HEK293T (cell line): ENCODE measurements at regions not wholly inside any gene's neighbourhood (a gene's known extent, or its start where the extent isn't known, plus 50 kb on each side); places are given as distances from the start of the nearest gene placed in this dataset.

ENCODE experiments used
- CTCF ChIA-PET: fragments of 350-600 bp; formaldehyde crosslinking; extraction: SDS; loops from one replicate; lab custom pipeline; 2021; ENCODE audit warnings: antibody characterized with exemption, inconsistent platforms; lab: Yijun Ruan, JAX
- POLR2A ChIA-PET: fragments of 350-600 bp; formaldehyde crosslinking; extraction: SDS; loops from one replicate; lab custom pipeline; 2020; ENCODE audit warnings: antibody characterized with exemption, inconsistent platforms; lab: Yijun Ruan, JAX
- DNase-seq: peaks from one replicate; pipeline ENCODE4 v3.0.0; 2012; ENCODE audit warnings: mixed read lengths; ENCODE audit errors: extremely low spot score
- ARNT ChIP-seq: fragments of 450-650 bp; IDR thresholded peaks from 2 replicates; pipeline ENCODE4 v1.6.1; 2017; ENCODE audit warnings: mild to moderate bottlenecking
- BHLHE40 ChIP-seq: fragments of 450-650 bp; IDR thresholded peaks from 2 replicates; pipeline ENCODE4 v1.6.1; 2016; ENCODE audit warnings: mild to moderate bottlenecking, moderate library complexity, borderline replicate concordance
- CTBP1 ChIP-seq: fragments of 450-650 bp; IDR thresholded peaks from 2 replicates; pipeline ENCODE4 v1.6.1; 2016; ENCODE audit warnings: borderline replicate concordance
- ELF4 ChIP-seq: fragments of 450-650 bp; IDR thresholded peaks from 2 replicates; pipeline ENCODE4 v1.6.1; 2017; ENCODE audit warnings: antibody characterized with exemption
- FOXA1 ChIP-seq: fragments of 450-650 bp; IDR thresholded peaks from 2 replicates; pipeline ENCODE4 v1.6.1; 2016; ENCODE audit warnings: mild to moderate bottlenecking
- FOXK2 ChIP-seq: fragments of 450-650 bp; IDR thresholded peaks from 2 replicates; pipeline ENCODE4 v1.6.1; 2016; ENCODE audit warnings: mild to moderate bottlenecking
- FOXM1 ChIP-seq: fragments of 450-650 bp; IDR thresholded peaks from 2 replicates; pipeline ENCODE4 v1.6.1; 2017; ENCODE audit warnings: mild to moderate bottlenecking, borderline replicate concordance
- HDGF ChIP-seq: fragments of 450-650 bp; IDR thresholded peaks from 2 replicates; pipeline ENCODE4 v1.6.1; 2017; ENCODE audit warnings: antibody characterized with exemption, borderline replicate concordance
- L3MBTL2 ChIP-seq: fragments of 450-650 bp; conservative IDR thresholded peaks from 2 replicates; pipeline ENCODE4 v1.6.1; 2016; ENCODE audit warnings: mild to moderate bottlenecking
- LEF1 ChIP-seq: fragments of 450-650 bp; IDR thresholded peaks from 2 replicates; pipeline ENCODE4 v1.6.1; 2017; ENCODE audit warnings: mild to moderate bottlenecking, borderline replicate concordance
- NFRKB ChIP-seq: fragments of 450-650 bp; IDR thresholded peaks from 2 replicates; pipeline ENCODE4 v1.6.1; 2016; ENCODE audit warnings: mild to moderate bottlenecking, moderate library complexity
- PKNOX1 ChIP-seq: fragments of 450-650 bp; IDR thresholded peaks from 2 replicates; pipeline ENCODE4 v1.6.1; 2016
- SP1 ChIP-seq: fragments of 450-650 bp; IDR thresholded peaks from 2 replicates; pipeline ENCODE4 v1.6.1; 2017
- SUZ12 ChIP-seq: fragments of 450-650 bp; IDR thresholded peaks from 2 replicates; pipeline ENCODE4 v1.6.1; 2016; ENCODE audit warnings: mild to moderate bottlenecking
- TARDBP ChIP-seq: fragments of 450-650 bp; IDR thresholded peaks from 2 replicates; pipeline ENCODE4 v1.6.1; 2016
- ZNF384 ChIP-seq: fragments of 450-650 bp; IDR thresholded peaks from 2 replicates; pipeline ENCODE4 v1.6.1; 2016

- DNase-seq: no peak
- ChIA-PET POLR2A (no interaction called here), CTCF (no interaction called here)
Measured at GRCh38 chr4:35565640-35566039, 678.7 kb downstream of the ARAP2 start.

GRCh38 chr4:35591035-35591434 is 653.3 kb downstream of the ARAP2 start:
- no peak for DNase-seq
- TF ChIP-seq NFRKB (no peak), PKNOX1 (no peak), FOXM1 (no peak), ELF4 (no peak), BHLHE40 (no peak), L3MBTL2 (no peak), LEF1 (no peak), SUZ12 (no peak), ZNF384 (no peak), TARDBP (no peak), HDGF (no peak), FOXA1 (no peak), FOXK2 (no peak), SP1 (no peak), CTBP1 (no peak), ARNT (no peak)
- CTCF ChIA-PET: no interaction called here
- POLR2A ChIA-PET: no interaction called here

More at GRCh38 chr4:35565640-35566039, 678.7 kb downstream of the ARAP2 start:
- no peak for TF ChIP-seq HDGF
- no peak for TF ChIP-seq L3MBTL2
- no peak for TF ChIP-seq FOXM1
- no peak for TF ChIP-seq SUZ12

- TF ChIP-seq L3MBTL2 (no peak), FOXA1 (no peak), LEF1 (no peak), NFRKB (no peak), PKNOX1 (no peak), FOXM1 (no peak), SUZ12 (no peak), BHLHE40 (no peak)
- CTCF ChIA-PET: no interaction called here
- no peak for DNase-seq
- POLR2A ChIA-PET: no interaction called here
Measured at GRCh38 chr4:35604252-35604651, 640.1 kb downstream of the ARAP2 start.

DNA sequence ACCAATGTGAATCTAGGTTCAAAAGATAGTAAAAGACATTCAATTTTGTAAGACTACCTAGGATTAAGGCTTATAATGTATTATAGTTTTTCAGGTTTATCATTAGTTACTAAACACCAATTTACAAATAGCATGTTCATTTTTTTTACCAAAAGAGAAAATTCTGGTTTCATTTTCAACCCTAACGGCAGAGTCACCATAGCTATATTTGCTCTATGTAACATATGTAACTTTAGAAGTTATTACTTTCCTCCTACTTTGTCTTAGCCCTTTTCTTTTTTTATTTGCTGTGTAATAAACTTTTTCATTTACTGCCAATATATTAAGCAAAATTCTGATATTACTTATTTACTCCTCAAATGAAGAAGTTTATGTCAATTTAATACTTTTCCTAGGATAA is 639.6 kb downstream of the ARAP2 start:
- TF ChIP-seq ZNF384 (no peak), NFRKB (no peak), FOXM1 (no peak), FOXA1 (no peak), FOXK2 (no peak), CTBP1 (no peak), TARDBP (no peak), SUZ12 (no peak)
- ChIA-PET CTCF (no interaction called here), POLR2A (no interaction called here)
- DNase-seq: no peak

- no peak for DNase-seq
- CTCF ChIA-PET: no interaction called here
- POLR2A ChIA-PET: no interaction called here
- TF ChIP-seq BHLHE40: no peak
- no peak for TF ChIP-seq CTBP1
- no peak for TF ChIP-seq LEF1
- TF ChIP-seq L3MBTL2: no peak
- TF ChIP-seq FOXK2: no peak
Measured at GRCh38 chr4:35608205-35608604, 636.1 kb downstream of the ARAP2 start.

DNA sequence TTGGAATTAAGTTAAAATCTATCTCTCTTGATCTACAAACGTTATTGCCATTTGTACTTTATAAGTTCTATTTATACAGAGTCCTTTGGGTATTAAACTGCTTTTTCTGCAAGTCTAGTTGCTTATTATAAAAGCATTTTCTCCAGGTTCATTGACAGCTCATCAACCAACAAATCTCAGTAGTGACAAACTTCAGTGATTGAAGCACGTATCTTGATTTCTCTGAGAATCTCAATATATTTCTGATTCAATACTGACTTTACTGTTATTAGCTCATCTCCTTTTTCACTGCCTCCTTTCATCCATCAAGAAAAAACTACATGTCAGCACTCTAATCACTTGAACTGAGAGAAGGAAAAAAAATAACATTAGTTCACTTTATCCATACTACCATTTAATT is 630.2 kb downstream of the ARAP2 start:
- TF ChIP-seq FOXA1: no peak
- no peak for TF ChIP-seq SP1
- no peak for TF ChIP-seq ARNT
- TF ChIP-seq FOXK2: no peak
- TF ChIP-seq ELF4: no peak
- TF ChIP-seq ZNF384: no peak
- TF ChIP-seq TARDBP: no peak
- TF ChIP-seq CTBP1: no peak
- TF ChIP-seq HDGF: no peak
- no peak for TF ChIP-seq SUZ12
- TF ChIP-seq FOXM1: no peak
- TF ChIP-seq L3MBTL2: no peak
- TF ChIP-seq NFRKB: no peak
- no peak for TF ChIP-seq PKNOX1
- TF ChIP-seq BHLHE40: no peak
- no peak for TF ChIP-seq LEF1
- POLR2A ChIA-PET: no interaction called here
- no peak for DNase-seq
- CTCF ChIA-PET: no interaction called here

GRCh38 chr4:35639929-35640328 is 604.4 kb downstream of the ARAP2 start:
- no peak for DNase-seq
- ChIA-PET POLR2A (no interaction called here), CTCF (no interaction called here)
- TF ChIP-seq CTBP1: no peak
- no peak for TF ChIP-seq FOXK2
- TF ChIP-seq ARNT: no peak
- no peak for TF ChIP-seq FOXA1
- no peak for TF ChIP-seq SUZ12
